Forelimb muscle (tissue), 1 donor: ENCODE measurements at regions not wholly inside any gene's neighbourhood (a gene's known extent, or its start where the extent isn't known, plus 50 kb on each side); places are given as distances from the start of the nearest gene placed in this dataset.

Experiments
- DNase-seq: peaks from one replicate; pipeline ENCODE4 v3.0.0-alpha.2; 2013; ENCODE audit warnings: low read depth

DNA sequence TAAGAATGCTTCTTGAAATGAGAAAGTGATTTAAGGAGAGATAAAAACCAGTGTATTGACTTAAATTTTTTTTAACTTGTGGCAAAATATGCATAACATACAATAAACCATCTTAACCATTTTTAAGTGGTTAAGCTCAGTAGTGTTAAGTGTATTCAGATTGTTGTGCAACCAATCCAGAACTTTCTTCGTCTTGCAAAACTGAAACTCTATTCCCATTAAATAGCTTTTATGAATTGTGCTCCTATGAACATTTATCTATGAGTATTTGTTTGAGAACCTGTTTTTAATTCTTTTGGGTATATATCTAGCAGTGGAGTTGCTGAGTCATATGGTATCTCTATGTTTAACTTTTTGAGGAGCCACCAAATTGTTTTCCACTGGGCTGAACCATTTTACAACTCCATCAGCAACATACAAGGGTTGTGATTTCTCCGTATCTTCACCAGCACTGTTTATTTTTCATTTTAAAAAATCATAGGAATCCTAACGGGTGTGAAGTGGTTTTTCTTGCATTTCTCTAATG is 76.6 kb upstream of the ACTBL2 start:
- DNase-seq, result no peak

DNA sequence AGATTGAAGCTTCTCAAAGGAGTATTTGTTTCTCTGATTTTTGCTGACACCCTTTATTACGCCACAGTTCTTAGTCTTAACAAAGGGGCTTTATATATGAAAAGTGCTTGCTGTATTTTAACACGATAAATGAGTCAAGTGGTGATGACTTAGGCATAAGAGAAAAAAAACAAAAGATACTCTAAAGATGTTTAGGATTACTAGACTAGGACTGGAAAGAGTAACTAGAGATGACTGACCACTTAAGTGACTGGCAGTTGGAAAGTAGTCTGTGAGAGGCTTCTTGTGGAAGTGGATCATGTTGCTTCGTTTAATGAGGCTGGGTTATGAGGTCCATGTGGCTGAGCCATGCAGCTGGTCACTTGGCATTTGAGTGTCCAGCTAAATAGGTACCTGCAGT is 69.4 kb upstream of the ACTBL2 start:
- DNase-seq, result no peak

DNA sequence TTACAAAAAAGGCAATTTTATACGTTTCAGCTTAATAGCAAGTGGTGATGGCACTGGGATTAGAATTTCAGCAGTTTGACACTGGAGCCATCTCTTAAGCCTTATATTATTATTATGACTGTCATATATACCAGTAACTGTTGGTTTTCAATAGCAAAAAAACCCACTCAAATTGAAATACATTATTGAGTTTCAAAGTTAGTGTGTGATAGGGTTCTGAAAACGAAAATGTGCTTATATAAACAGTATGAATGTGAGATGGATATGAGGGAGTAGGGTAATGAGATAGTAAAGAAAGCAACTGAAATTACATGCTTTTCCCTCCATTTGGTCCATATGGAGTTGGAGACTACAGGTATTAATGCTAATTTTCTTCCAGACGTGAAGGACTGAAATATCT is 68.6 kb upstream of the ACTBL2 start:
- no peak for DNase-seq

DNA sequence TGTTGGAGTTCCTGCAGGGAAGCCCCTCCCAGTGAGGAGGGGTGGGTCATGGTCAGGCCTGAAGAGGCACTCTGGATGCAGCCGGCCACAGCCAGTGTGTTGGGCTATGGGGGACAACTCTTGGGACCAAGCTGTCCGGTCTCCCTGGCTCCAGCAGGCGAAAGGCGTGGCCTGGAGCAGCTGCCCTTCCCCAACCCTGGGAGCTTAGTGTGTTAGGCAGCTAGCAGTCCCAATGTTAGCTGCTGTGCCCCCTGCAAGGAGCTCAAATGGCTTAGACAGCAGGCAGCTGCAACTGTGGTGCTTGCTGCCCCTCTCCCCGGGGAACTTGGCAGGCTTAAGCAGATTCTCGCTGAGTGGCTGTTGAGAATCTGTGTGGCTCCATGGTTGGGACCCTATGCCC is 67.5 kb upstream of the ACTBL2 start:
- no peak for DNase-seq

DNA sequence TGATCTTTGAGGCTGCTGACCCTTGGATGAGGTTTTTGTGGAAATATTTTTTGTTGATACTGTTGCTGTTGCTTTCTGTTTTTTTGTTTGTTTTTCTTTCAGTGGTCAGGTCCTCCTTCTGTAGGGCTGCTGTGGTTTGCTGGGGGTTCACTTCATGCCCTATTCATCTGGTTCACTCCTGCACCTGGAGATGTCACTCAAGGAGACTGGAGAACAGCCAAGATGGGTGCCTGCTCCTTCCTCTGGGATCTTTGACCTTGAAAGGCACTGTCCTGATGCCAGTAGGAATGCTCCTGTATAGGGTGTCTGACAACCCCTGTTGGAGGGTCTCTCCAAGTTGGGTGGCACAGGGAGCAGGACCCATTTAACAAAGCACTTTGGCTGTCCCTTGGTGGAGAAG is 67.0 kb upstream of the ACTBL2 start:
- DNase-seq, result no peak

DNA sequence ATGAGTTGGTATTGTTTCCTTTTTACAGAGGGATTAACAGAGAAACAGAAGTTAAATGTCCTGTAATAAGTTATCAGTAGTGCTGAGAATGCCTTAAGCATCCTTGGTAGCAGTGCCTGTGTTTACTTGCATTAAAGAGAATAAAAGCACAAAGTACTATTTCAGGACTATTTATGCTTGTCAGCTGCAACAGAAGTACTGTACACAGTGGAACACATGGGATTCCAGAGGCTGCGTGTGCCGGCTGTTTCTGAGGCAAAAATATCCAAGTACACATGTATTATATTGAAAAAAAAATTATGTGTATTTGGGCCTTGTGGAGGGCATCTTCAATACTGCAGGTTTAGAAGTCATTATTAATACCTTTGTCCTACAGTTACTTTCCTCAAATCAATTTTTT is 58.2 kb upstream of the ACTBL2 start:
- DNase-seq, result no peak

DNA sequence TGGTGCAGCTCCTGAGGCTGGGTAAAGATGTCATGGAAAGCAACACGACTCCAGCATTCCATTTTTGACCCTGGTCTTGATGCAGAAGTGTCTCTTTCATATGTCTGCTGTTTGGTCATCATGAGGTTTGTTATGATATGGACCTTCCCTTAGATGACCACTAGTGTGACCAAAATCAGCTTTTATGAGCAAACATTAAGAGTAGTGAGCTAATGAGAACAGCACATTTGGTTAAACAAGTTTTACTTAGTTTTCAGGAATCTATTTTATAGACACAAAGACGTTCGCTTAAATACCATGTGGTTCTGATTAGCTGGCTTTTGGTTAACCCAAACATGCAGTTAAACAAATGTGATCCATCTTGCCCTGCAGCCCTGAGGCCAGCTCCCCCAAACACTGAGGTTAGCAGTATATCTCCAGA is 56.7 kb upstream of the ACTBL2 start:
- DNase-seq, result no peak

DNA sequence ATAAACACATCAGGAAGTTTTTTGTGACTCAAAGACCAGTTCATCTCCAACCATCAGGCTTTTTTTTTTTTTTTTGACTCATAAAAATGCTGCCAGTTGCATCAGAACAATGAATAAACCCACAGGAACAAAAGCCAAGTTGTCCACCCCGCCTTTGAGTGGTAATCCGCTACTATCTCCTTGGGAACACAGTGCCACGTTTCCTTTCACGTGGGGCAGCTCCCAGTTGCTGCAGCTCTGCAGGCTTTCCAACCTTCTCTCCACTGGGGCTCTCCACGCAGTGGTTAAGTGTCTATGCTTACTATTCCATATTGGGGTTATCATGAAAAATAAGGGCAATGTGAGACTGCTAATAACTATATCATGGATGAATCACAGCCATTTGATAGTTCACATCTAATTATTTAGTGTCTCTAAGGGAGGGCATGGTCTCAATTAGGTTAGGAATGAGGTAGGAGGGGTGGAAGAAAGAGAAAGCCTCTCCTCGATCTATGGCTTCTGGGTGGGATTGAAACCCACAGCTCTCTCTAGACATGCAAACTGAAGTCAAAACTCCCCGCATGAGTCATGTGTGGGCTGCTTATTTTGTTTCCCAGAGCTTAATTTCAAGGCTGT is 55.8 kb upstream of the ACTBL2 start:
- DNase-seq, result no peak

DNA sequence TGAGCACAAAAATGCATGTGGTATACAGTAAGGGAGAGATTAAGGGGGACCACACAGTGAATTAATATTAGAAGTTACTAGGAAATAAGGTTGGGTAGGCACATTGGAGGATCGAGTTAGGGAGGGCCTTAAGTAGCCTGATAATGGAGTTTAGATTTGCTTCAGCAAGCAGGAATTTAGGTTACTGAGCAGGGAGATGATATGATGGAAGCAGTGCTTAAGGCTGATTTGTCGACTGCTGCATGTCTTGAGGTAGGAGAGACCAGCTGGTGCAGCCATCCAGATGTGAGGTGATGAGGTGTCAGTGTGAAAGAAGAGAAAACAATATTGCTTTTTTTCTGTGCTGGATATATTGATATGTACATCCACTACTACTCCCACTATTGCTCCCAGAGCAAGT is 55.2 kb upstream of the ACTBL2 start:
- DNase-seq, result no peak

DNA sequence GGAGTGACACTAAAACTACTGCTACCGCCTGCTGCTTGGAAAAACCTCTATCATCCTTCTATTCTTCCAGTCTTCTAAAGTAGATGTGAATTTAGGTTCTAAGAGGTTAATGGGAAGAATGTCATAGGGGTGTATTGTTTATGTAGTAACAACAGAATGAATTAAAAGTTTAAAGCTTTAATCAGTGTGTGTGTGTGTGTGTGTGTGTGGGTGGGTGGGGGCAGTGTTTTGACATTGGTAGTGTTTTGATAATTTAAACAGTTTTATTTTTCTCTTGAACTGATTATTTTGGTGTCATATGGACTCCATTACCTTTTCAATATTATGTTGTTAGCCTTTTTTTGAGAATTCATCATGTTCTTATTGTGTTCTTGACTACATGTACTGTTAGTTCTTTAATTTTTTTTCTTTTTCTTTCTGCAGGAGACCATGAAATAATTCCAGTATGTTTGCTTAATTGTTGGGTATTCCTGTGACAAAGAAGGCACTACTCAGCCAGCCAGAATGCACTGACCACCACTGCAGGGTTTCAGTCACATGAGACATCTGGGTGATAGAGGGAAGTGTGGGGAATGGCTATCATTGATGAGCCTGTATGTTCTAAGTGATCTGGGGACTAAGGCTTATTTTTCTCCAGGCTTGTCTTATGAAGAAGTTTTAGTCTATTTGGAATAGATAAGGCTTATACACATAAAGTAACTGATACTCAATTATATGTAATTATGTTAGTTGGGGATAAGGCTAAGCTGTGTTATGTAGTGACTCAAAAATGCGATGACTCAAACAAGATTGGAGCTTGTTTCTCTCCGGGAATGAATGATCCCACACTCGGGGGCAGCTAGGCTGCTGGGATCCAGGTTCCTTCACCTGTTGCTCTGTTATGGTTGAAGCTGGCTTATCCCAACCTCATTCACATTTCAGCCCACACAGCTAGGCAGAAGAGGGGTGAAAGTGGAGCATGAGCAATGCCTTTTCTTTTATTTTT is 50.2 kb upstream of the ACTBL2 start:
- DNase-seq, result no peak
